ENCODE measurements at regions not wholly inside any gene's neighbourhood (a gene's known extent, or its start where the extent isn't known, plus 50 kb on each side); places are given as distances from the start of the nearest gene placed in this dataset.
"Not testable (repeated sequence)": the region's sequence is repeated elsewhere in the genome, so short reads cannot be mapped to it uniquely, and the experiment has no call there.

GRCh38 chr1:146774271-146774670 lies 163.9 kb upstream of the NBPF12 start:
- TF ChIP-seq CTCF (IDR thresholded peaks at IDR 0.05; ENCODE audit: insufficient read depth, low read length, poor library complexity, severe bottlenecking); EZH2phosphoT487 (conservative IDR thresholded peaks at IDR 0.05; ENCODE audit: low read length): not testable (repeated sequence)

All from SU-DHL-6 (cell line).